ENCODE measurements at regions not wholly inside any gene's neighbourhood (a gene's known extent, or its start where the extent isn't known, plus 50 kb on each side); places are given as distances from the start of the nearest gene placed in this dataset.

GRCh38 chr2:65786765-65787164 is 354.4 kb upstream of the SPRED2 start:
- peaks cover 2% of the 10 kb centered on the region for H3K27me3 ChIP-seq (ENCODE audit: control insufficient read depth, insufficient read depth, low read length)
- H4K91ac ChIP-seq (ENCODE audit: insufficient read depth, low read depth, low read length) = no peak overlapping the region
- no peak overlapping the region for H3K23ac ChIP-seq (ENCODE audit: low read depth, low read length)
- POLR2A ChIA-PET (ENCODE audit: unreplicated experiment) = no interaction called here
- TF ChIP-seq CTCF (conservative IDR thresholded peaks at IDR 0.05; ENCODE audit: low read depth, low read length) (no peak), CEBPB (IDR thresholded peaks at IDR 0.05; ENCODE audit: low read depth, low read length) (peak; percentile 51; the same call in 1 of the 2 replicates), RFX5 (IDR thresholded peaks at IDR 0.05; ENCODE audit: low read depth, low read length) (no peak)
- no peak overlapping the region for H2BK120ac ChIP-seq (ENCODE audit: low read depth, low read length)
- no peak overlapping the region for H2AK5ac ChIP-seq (ENCODE audit: low read depth, low read length)
- no peak overlapping the region for H2BK20ac ChIP-seq (ENCODE audit: low read depth, low read length)
- intact Hi-C loops (cut with micrococcal nuclease) (no loop called here), dilution Hi-C loops (cut with HindIII; ENCODE audit: low sequenced_read_pairs, unreplicated experiment) (no loop called here), in situ Hi-C loops (cut with MboI; ENCODE audit: low sequenced_read_pairs) (no loop called here)
- CTCF ChIA-PET = no interaction called here
- no peak overlapping the region for H2AFZ ChIP-seq (replicated peaks; ENCODE audit: low read length, poor library complexity)
- H3K9me3 ChIP-seq (ENCODE audit: control insufficient read depth, insufficient read depth, low read length) = no peaks in the 10 kb centered on the region
- no peak overlapping the region for H3K14ac ChIP-seq (replicated peaks; ENCODE audit: low read depth, low read length)
- DNase-seq (no peak), ATAC-seq (ENCODE audit: low read depth) (no peak)
- H2AK9ac ChIP-seq (replicated peaks; ENCODE audit: low read depth, low read length, poor library complexity) = no peak overlapping the region
- no peaks in the 10 kb centered on the region for H3K79me1 ChIP-seq (ENCODE audit: low read depth in 1 of 2, low read length in 2 of 2)
- no peak overlapping the region for H3K27ac ChIP-seq (ENCODE audit: insufficient read depth, low read length)
- H4K20me1 ChIP-seq (ENCODE audit: insufficient read depth, low read length) = no peaks in the 10 kb centered on the region
- H3K9ac ChIP-seq (ENCODE audit: low read depth, low read length) = no peak overlapping the region
- H3K4ac ChIP-seq (ENCODE audit: low read depth, low read length) = no peak overlapping the region
- BruUV-seq (replicated peaks) = no TSS peak
- H3K18ac ChIP-seq (ENCODE audit: low read depth, low read length) = no peak overlapping the region
- no peaks in the 10 kb centered on the region for H3K9me1 ChIP-seq (ENCODE audit: insufficient read depth, low read length)
- H3K4me3 ChIP-seq (ENCODE audit: insufficient read depth, low read depth, low read length) = no peak overlapping the region
- no peak overlapping the region for H2BK5ac ChIP-seq (ENCODE audit: low read depth, low read length, poor library complexity, severe bottlenecking)
- H3K4me1 ChIP-seq (ENCODE audit: control insufficient read depth, insufficient read depth, low read length) = no peaks in the 10 kb centered on the region
- no peaks in the 10 kb centered on the region for H3K36me3 ChIP-seq (ENCODE audit: control insufficient read depth, insufficient read depth, low read length)
- WGBS, 2 experiments (ENCODE audit: extremely low coverage in 2 of 2, insufficient read length in 1 of 2) = no CpG with 5 or more reads among the region's 1 CpG
- H3K4me2 ChIP-seq (ENCODE audit: low read depth, low read length) = no peak overlapping the region
- H3K56ac ChIP-seq (ENCODE audit: extremely low read depth, insufficient read depth, low read length) = no peak overlapping the region
- H2BK15ac ChIP-seq (ENCODE audit: low read depth, low read length) = no peak overlapping the region
- H4K8ac ChIP-seq (ENCODE audit: low read depth in 2 of 2, low read length in 2 of 2) = no peak overlapping the region
- H4K5ac ChIP-seq (ENCODE audit: low read depth, low read length) = no peak overlapping the region

All from IMR-90 (cell line).